ENCODE measurements at regions not wholly inside any gene's neighbourhood (a gene's known extent, or its start where the extent isn't known, plus 50 kb on each side); places are given as distances from the start of the nearest gene placed in this dataset.

- TF ChIP-seq POLR2A (IDR thresholded peaks at IDR 0.05) (no peak), EP300 (IDR thresholded peaks at IDR 0.05) (no peak)
- TF ChIP-seq, protein P1, sequence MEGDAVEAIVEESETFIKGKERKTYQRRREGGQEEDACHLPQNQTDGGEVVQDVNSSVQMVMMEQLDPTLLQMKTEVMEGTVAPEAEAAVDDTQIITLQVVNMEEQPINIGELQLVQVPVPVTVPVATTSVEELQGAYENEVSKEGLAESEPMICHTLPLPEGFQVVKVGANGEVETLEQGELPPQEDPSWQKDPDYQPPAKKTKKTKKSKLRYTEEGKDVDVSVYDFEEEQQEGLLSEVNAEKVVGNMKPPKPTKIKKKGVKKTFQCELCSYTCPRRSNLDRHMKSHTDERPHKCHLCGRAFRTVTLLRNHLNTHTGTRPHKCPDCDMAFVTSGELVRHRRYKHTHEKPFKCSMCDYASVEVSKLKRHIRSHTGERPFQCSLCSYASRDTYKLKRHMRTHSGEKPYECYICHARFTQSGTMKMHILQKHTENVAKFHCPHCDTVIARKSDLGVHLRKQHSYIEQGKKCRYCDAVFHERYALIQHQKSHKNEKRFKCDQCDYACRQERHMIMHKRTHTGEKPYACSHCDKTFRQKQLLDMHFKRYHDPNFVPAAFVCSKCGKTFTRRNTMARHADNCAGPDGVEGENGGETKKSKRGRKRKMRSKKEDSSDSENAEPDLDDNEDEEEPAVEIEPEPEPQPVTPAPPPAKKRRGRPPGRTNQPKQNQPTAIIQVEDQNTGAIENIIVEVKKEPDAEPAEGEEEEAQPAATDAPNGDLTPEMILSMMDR (IDR thresholded peaks at IDR 0.05) = no peak
Measured at GRCh38 chr11:42674436-42674835, 637.4 kb upstream of the API5 start.

Measured in stomach (tissue), 4 donors.